IPS-NIHi7 (cell line): ENCODE measurements at regions not wholly inside any gene's neighbourhood (a gene's known extent, or its start where the extent isn't known, plus 50 kb on each side); places are given as distances from the start of the nearest gene placed in this dataset.
"Not testable (repeated sequence)": the region's sequence is repeated elsewhere in the genome, so short reads cannot be mapped to it uniquely, and the experiment has no call there.

Source experiments
- DNase-seq: peaks from one replicate; pipeline ENCODE4 v3.0.0; 2012; ENCODE audit warnings: mixed read lengths; ENCODE audit errors: extremely low spot score

- DNase-seq: no peak
Measured at GRCh38 chrX:25143596-25143995, 127.8 kb upstream of the ARX start.

- no peak for DNase-seq
Measured at GRCh38 chrX:25141684-25142083, 125.9 kb upstream of the ARX start.

- no peak for DNase-seq
Measured at GRCh38 chrX:25131055-25131454, 115.3 kb upstream of the ARX start.

- no peak for DNase-seq
Measured at GRCh38 chrX:25130619-25131018, 114.9 kb upstream of the ARX start.

- DNase-seq: no peak
Measured at GRCh38 chrX:25125483-25125882, 109.7 kb upstream of the ARX start.

- no peak for DNase-seq
Measured at GRCh38 chrX:25124391-25124790, 108.6 kb upstream of the ARX start.

- no peak for DNase-seq
Measured at GRCh38 chrX:25112156-25112555, 96.4 kb upstream of the ARX start.

GRCh38 chrX:25108481-25108880 lies 92.7 kb upstream of the ARX start:
- DNase-seq: no peak

- DNase-seq: peak; percentile 31
Measured at GRCh38 chrX:25105221-25105620, 89.5 kb upstream of the ARX start.

- DNase-seq: no peak
Measured at GRCh38 chrX:25096522-25097045, 80.8 kb upstream of the ARX start.

GRCh38 chrX:25091152-25091551 lies 75.4 kb upstream of the ARX start:
- DNase-seq: not testable (repeated sequence)

GRCh38 chrX:25084446-25084845 lies 68.7 kb upstream of the ARX start:
- no peak for DNase-seq

GRCh38 chrX:25083661-25084060 lies 67.9 kb upstream of the ARX start:
- no peak for DNase-seq

- no peak for DNase-seq
Measured at GRCh38 chrX:25079020-25079419, 63.3 kb upstream of the ARX start.

GRCh38 chrX:25076941-25077500 lies 61.3 kb upstream of the ARX start:
- DNase-seq: no peak

GRCh38 chrX:25072247-25072646 lies 56.5 kb upstream of the ARX start:
- no peak for DNase-seq

GRCh38 chrX:25070038-25070437 lies 54.3 kb upstream of the ARX start:
- DNase-seq: no peak

GRCh38 chrX:25069209-25069608 lies 53.4 kb upstream of the ARX start:
- no peak for DNase-seq

GRCh38 chrX:25068340-25068739 lies 52.6 kb upstream of the ARX start:
- no peak for DNase-seq

GRCh38 chrX:25067271-25068172 lies 51.8 kb upstream of the ARX start:
- no peak for DNase-seq

GRCh38 chrX:25066131-25066530 lies 50.4 kb upstream of the ARX start:
- no peak for DNase-seq
